ENCODE measurements at regions not wholly inside any gene's neighbourhood (a gene's known extent, or its start where the extent isn't known, plus 50 kb on each side); places are given as distances from the start of the nearest gene placed in this dataset.

- TF ChIP-seq MAZ (IDR thresholded peaks at IDR 0.05; ENCODE audit: borderline replicate concordance, low read depth, low read length): no peak
- TF ChIP-seq CTCF (IDR thresholded peaks at IDR 0.05): no peak
- TF ChIP-seq POLR2A (IDR thresholded peaks at IDR 0.05; ENCODE audit: low read length): no peak
Measured at GRCh38 chr14:42633504-42634095, 1026.9 kb downstream of the LRFN5 start.
